Left colon (tissue), 2 donors: ENCODE measurements at regions not wholly inside any gene's neighbourhood (a gene's known extent, or its start where the extent isn't known, plus 50 kb on each side); places are given as distances from the start of the nearest gene placed in this dataset.

Experiments used
- ATAC-seq: fragments of 200-7000 bp; cut with Tn5 transposase; one replicate; pipeline ENCODE4 v1.9.1; 2020; ENCODE audit warnings: mild to moderate bottlenecking, moderate library complexity
- DNase-seq, 2 donors: peaks; one replicate each; pipeline ENCODE4 v3.0.0-alpha.2; 2020
- intact Hi-C, 2 donors: fragments of 100-400 bp; cut with DNase I in 1 of 2; cut with micrococcal nuclease in 1 of 2; formaldehyde crosslinking; loops; one replicate each; pipeline versions ENCODE4 v1.11.2 to v1.14.0; 2022; cut with DNase I, micrococcal nuclease
- donor health status: DM: no; HTN: no; CAD: no.
- donor health status: DM: yes; HTN: yes; CAD: no.

DNA sequence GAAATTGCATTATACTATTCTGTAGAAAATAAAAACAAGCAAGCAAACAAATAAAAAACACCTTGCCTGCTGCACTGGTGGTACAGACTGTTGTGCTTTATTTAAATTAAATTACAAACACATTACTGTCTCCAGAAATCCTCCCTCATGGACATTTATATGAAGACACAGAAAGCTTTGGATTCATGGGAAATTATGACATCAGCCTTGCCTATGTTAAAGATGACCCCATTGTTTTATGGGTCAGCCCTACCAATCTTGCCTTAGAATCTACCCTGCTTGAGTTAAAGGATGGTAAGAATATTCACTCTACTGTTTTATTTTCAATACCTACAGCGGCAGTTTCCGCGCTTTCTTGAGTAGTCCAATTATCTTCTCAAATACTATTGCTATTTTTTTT lies 1379.9 kb downstream of the TECRL start:
- DNase-seq, result no peak
- no peak for ATAC-seq
- intact Hi-C loops, result no loop called here

DNA sequence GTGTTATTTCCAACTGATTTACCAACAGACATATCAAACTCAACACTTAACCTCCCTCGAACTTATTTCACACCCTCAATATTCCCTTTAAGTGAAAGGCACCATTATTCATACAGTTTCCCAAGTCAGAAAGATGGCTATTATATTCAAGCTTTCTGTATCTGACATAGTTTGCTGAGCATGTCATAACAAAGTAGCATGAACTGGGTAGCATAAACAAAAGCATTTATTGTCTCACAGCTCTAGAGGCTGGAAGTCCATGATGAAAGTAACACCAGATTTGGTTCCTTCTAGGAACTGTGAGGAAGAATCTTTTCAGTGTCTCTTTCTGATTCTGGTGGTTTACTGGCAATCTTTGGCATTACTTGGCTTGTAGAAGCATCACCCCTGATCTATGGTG lies 1388.6 kb downstream of the TECRL start:
- ATAC-seq (no peak), DNase-seq (no peak)
- intact Hi-C loops, result no loop called here

DNA sequence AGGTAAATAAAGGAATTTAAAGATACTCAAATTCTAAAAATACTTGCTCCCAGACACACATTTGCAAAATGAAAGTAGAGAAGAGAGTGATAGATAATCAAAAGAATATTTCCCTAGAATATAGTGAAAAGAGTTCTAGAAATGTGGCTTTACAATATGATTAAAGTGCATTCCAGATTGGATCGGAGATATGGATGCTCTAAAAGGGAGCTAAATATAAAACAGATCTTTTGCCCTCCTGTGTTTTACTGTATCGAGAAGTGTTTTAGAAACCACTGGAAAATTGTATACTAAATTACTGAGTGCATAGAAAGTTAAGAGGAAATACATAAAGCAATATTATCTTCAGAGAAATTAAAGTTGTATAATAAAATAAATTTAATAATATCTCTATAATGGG lies 1392.0 kb downstream of the TECRL start:
- ATAC-seq (no peak), DNase-seq (no peak)
- intact Hi-C loops, result no loop called here

DNA sequence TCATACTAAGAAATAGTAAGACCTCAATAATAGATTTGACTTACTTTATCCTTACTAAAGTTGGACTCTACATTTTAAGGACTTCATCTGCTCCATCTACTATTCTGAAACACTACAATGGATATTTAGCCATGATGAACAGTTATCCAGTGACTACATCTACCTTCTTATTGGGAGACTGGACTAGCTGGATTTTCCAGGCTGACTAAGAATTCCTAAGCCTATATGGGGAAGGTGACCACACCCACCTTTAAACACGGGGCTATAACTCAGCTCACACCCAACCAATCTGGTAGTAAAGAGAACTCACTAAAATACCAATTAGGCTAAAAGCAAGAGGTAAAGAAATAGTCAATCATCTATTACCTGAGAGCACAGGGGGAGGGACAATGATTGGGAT lies 1438.4 kb downstream of the TECRL start:
- intact Hi-C loops, result no loop called here
- ATAC-seq, result no peak
- DNase-seq, result no peak

DNA sequence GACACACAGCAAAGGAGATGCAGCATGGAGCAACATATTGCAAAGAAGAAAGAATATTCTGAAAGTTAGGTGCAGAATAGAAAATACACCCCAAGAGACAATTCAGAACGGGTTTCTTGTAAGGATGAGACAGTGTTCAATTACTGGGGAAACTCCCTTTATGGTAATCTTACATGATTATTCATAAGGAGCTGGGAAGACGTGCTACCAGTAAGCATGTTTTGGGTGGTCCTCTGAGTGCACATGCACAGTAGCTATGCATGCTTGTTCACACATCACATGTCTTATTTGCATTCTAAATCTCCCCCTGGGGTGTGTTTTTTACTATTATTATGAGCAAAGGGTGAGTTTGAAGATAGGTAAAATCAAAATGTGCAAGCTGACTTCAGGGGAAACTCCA lies 1448.8 kb downstream of the TECRL start:
- intact Hi-C loops, result no loop called here
- ATAC-seq, result no peak
- no peak for DNase-seq

DNA sequence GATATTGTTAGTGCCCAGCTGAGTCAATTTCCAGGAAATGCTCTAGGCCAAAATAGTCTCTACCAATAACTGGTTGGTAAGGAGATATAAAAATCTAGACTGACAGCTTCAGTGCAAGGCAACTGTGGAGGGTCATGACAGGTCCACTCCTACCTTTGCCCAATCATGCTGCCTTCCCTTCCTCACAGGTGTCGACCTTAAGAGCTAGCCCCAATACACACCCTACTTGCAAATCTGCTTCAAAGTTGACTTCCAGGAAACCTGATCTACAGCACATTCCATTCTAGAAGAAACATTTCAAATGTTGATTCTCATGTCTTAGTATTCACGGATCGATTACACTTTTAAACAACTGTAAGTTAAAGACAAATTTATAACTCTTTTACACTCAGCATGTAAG lies 1455.5 kb downstream of the TECRL start:
- ATAC-seq (no peak), DNase-seq (no peak)
- intact Hi-C loops, result no loop called here

DNA sequence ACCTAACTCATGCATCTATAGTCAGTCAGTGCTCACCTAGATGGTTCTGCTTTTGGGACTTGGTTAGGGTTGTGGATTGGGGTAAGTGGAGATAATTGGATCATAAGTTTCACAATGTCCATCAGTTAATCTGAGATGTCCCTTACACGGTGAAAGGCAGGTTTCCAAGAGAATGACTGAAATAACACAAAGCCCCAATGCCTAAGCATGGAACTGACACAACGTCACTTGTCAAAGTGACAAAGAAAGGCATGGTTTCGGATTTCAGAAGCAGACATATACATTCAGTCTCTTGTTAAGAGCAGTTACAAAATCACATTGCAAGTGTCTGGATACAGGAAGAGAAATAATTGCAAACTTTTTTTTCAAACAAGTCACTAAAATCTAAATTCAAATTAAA lies 1456.9 kb downstream of the TECRL start:
- DNase-seq (no peak), ATAC-seq (no peak)
- intact Hi-C loops, result no loop called here

DNA sequence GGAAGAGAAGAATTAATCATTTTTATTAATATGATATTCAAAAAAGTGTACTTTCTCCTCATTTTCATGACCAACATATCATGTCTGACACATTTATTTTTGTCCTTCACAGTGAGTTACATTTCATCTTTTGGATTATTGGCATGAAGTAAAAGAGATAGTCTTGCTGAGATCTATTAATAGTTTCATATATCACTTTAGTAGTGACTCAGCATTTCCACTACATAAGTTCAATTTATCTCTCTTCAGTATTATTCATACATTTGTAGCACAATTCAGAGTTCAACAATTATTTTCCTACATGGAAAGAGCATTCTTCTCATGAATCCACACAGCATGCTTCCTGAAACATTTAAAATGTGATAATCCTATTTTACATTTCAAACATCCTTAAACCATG lies 1461.1 kb downstream of the TECRL start:
- intact Hi-C loops, result no loop called here

DNA sequence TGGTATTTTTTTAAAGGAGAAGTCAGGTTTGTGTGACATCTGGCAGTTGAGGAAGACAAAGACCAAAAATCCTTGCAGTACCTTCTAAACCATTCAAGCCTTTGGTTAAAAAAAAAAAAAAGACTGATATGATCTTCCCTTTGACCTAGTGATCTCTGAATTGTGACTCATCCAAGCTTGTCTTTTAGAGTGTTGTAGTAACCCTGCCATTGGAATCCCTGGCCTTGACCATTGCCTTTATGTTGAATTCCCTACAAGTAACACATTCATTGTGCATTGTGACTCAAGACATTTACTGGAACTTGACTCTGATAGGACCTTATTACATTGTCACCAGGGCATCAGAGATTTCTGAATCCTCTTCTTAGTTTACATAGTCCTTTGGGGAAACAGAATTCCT lies 1469.0 kb downstream of the TECRL start:
- no peak for ATAC-seq
- intact Hi-C loops, result no loop called here
- no peak for DNase-seq

More for the DNA sequence above, 1461.1 kb downstream of the TECRL start:
- DNase-seq (no peak), ATAC-seq (no peak)

DNA sequence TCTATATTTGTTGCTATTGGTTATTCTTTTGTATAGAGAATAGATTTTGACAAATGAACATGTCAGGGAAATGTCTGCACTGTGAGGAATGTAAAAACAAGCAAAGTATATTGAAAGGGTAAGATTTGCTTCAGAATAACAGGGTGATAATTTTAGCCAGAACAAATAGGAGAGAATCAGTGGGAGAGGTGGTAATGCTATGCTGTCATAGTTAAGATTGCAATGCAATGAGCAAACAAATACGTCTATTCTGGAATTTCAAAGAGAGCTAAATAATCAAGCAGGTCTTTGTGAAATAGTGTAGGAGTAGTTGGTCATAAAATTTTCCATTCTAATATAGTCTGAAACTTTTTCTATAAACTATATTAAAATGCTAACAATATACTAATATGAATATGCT lies 1478.4 kb downstream of the TECRL start:
- ATAC-seq, result no peak
- no peak for DNase-seq
- intact Hi-C loops, result no loop called here

DNA sequence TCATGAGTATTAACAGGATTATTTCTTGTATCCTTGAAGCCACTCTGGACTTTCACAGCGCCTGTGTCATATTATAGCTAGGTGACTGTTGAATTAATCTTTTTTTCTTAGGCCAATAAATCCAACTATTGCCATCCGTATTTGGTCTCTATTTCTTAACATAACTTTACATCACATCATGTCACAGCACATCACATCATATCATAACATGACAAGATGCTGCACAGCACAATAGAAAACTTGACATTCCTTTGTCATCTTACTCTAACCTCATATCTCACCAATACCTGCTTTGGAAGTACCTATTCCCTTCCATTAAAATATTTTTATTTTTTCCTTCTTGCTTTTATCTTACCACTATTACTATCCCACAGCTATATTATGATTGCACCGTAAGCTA lies 1480.8 kb downstream of the TECRL start:
- no peak for ATAC-seq

DNA sequence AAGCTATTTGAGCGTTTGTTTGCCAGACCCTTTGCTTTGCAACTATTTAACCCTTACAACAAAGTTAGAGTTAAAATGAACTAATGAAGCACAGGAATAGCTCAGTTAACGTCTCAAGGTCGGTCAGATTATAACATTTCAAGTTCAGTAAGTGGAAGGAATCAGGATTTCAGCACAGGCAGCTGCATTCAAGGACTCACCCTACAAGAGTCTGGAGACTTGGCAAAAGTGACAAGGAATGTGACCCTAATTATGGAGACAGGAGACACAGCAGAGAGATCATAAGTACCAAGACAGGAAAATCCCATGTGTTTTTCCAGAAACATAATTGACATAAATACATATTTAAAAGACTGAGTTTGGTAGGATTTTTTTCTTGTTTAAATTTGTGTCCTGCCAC lies 1481.7 kb downstream of the TECRL start:
- DNase-seq (no peak), ATAC-seq (no peak)
- intact Hi-C loops, result no loop called here

More for the DNA sequence above, 1480.8 kb downstream of the TECRL start:
- intact Hi-C loops, result no loop called here
- no peak for DNase-seq

DNA sequence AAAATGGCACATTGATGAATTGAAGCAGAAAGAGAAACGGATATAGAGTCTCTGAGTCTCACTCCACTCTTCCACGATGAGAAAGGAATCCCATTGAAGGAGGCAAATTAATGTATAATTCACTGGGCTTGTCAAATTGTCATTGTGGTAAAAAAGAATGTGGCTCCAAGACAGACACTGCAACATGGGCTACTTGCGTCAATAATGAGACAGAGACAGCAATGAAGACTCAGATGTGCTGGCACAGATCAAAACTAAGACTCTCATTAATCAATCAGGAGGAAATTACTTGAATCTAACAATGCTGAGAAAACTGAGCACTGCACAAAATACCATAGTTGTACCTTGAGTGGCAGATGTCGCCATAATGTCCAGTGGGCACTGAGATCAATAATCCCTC lies 1485.5 kb downstream of the TECRL start:
- intact Hi-C loops, result no loop called here
- DNase-seq (no peak), ATAC-seq (no peak)

DNA sequence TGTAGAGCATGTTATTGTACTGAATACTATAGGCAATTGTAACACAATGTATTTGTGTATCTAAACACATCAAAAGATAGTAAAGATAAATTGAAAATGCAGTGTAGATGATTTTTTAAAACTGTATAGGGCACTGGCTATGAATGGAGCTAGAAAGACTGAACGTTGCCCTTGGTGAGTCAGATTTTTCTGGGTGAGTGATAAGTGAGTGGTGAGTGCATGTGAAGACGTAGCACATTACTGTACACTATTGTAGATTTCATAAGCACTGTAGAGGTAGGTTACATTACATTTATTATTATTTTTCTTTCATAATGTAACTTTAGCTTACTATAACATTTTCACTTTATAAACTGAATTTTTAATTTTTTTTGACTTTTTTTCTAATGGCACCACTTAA lies 1491.6 kb downstream of the TECRL start:
- intact Hi-C loops, result no loop called here
- ATAC-seq, result no peak
- DNase-seq, result no peak

DNA sequence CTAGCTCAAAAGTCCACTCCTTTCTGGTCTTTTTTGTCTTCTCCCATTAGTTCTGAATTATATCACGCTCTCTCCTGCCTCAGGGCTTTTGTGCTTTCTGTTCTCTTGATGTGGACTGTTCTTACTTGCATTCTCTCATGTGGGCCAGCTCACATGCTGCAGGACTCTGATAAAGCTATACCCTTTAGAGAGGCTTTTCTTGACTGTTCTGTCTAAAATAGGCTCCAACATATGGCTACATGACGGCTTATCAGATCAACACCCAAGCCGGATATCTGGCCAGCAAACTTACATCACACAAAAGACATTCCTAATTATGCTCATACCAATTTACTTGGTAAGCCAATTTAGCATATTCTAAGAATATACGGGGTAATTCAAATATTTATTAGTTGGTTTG lies 1494.5 kb downstream of the TECRL start:
- intact Hi-C loops, result no loop called here
- ATAC-seq (no peak), DNase-seq (no peak)

DNA sequence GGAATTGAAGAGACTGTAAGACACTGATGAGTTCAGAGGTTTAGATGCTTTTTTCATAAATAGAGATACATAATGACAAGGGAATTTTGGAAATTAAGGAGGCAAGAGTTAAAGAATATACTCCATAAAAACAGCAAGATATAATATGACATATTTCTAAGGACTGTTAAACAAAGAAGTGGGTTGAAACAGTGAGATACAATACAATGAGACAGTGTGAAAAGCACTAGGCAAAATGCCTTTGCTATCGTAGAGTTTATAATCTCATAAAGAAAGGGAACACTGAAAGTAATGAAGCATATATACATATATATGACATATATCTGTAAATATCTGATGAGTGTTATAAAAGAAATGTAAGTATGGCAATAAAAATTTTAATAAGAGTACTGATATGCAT lies 1496.2 kb downstream of the TECRL start:
- no peak for ATAC-seq
- intact Hi-C loops, result no loop called here

DNA sequence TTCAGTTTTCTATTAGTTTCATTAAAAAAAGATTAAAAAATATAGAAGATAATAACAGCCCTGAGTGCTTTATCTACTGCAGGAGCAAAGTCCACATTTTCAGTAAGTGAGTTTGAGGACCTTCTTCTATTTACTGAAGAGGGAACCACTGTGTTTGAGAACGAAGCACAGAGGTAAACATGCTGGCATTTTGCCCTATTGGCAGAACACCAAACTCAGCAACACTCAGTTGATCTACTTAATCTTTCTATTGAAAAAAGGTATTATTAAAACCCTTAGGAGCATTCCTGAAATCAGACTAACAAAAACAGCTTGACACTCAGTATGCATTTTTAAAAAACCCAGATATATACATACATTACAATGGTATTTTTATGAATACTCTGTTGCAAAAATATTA lies 1496.7 kb downstream of the TECRL start:
- DNase-seq (no peak), ATAC-seq (no peak)
- intact Hi-C loops, result no loop called here

More for the DNA sequence above, 1496.2 kb downstream of the TECRL start:
- DNase-seq, result no peak

DNA sequence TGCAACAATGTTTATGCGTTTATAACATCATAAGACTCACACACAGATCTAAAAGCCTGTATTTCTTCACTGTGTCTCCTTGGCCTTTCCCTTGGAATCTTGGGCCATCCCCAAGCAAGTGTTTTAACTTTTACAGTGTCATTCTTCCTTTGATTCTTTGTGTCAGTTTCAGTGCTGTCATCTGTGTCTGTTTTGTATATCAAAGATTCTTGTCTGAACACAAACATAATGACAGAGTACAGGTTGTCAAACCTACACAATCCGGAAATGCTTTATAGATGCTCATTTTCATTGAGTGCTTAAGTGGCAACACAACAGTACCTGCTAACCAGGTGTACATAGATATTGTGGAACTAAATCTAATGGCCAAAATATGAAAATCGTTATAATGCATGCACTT lies 1500.0 kb downstream of the TECRL start:
- intact Hi-C loops, result no loop called here
- ATAC-seq (no peak), DNase-seq (no peak)

DNA sequence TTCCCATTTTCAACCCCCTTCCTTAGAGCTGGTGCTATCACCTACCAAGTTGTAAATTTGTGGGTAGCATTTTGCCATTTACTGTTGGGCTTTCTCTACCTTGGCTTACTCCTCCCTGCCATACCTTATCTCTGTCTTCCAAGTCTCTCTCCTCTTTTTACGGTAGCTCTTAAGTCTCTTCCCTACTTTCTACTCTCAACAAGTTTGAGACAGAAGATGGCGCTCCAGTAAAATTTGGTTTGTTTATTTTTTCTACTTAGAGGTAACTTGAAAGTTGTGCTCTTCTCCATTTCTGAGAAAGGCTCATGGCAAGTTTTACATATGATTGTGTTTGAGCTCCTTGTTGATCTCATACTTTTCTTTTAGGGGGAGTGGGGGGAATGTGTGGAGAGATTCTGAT lies 1508.1 kb downstream of the TECRL start:
- ATAC-seq, result no peak
- no peak for DNase-seq
- intact Hi-C loops, result no loop called here

DNA sequence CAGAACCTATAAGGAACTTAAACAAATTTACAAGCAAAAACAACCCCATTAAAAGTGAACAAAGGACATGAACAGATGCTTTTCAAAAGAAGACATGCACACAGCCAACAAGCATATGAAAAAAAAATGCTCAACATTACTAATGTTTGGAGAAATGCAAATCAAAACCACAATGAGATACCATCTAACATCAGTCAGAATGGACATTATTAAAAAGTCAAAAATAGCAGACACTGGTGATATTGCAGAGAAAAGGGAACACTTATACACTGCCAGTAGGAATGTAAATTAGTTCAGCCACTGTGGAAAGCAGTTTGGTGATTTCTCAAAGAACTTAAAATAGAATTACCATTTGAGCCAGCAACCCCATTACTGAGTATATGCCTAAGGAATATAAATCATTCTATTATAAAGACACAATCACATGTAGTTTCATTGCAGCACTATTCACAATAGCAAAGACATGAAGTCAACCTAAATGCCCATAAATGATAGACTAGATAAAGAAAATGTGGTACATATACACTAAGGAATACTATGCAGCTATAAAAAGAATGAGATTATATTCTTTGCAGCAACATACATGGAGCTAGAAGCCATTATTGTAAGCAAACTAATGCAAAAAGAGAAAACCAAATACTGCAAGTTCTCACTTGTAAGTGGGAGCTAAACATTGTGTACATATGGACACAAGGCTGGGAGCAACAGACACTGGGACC lies 1509.4 kb downstream of the TECRL start:
- DNase-seq, result no peak
- intact Hi-C loops, result no loop called here
- no peak for ATAC-seq

DNA sequence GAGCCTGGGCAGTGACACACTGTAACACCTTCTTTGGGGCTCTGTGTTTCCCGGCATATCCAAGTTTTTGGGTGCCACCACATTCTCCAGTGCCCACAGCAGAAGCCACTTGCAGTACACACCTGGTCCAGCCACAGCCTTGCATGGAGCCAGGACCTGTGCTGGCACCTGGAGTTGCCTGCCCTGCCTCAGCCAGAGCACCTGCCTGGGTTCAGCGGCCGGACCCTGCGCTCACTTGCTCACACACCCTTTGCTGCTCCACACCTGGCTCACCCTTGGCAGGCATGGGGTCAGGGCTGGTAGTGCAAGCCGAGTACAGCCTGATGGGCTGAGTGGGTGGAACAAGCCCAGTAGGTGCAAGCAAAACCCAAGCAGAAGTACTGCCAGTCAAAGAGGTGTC lies 1511.1 kb downstream of the TECRL start:
- ATAC-seq, result no peak
- intact Hi-C loops, result no loop called here

DNA sequence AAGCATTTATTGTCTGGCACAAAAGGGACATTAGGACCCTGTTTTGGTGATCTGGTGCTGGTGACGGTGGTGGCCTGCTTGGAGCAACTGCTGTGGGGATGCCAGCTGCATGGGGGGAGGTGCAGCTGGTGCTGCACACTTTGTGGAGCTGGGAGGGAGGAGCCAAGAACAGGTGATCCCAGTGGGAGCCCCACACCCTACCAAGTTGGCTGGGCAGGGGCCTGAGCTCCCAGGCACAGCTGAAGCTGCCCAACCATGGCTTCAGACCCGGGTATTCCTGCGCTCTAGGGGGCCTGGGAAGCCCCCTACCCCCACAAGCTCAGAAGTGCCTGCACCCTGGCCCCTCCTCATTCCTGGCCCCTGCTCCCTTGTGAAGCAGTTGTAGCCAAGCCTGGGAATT lies 1512.5 kb downstream of the TECRL start:
- no peak for DNase-seq
- ATAC-seq, result no peak
- intact Hi-C loops, result no loop called here

More for the DNA sequence above, 1511.1 kb downstream of the TECRL start:
- DNase-seq, result no peak
